HG02840 (cell line): ENCODE measurements at regions not wholly inside any gene's neighbourhood (a gene's known extent, or its start where the extent isn't known, plus 50 kb on each side); places are given as distances from the start of the nearest gene placed in this dataset.
"Not testable (repeated sequence)": the region's sequence is repeated elsewhere in the genome, so short reads cannot be mapped to it uniquely, and the experiment has no call there.

Experiments used
- ATAC-seq: cut with Tn5 transposase; IDR thresholded peaks from one replicate; pipeline ENCODE4 v1.9.1; 2021; ENCODE audit warnings: mild to moderate bottlenecking, moderate library complexity, moderate number of reproducible peaks; ENCODE audit not compliant: unreplicated experiment, low FRiP score

DNA sequence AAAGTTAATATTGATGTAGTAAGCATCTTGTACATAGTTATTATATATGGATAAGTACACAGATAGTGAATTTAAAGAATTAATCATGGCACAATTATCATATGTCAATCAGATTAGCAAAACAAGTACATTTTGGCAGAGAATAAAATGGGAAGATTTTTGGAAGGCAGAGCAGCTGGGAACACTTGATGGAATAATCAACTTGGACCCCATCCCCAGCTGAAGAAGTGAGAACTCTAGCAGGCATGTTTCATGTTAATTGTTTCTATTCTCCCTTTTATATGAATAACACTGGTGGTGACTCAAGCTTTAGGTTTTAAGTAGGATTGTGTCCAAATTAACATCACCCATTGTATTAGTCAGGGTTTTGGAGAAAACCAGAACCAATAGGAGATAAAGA is 198.7 kb downstream of the KCNJ2 start:
- no peak for ATAC-seq

GRCh38 chr17:70369391-70369790 is 200.1 kb downstream of the KCNJ2 start:
- no peak for ATAC-seq

- ATAC-seq, result no peak
These were observed 201.5 kb downstream of the KCNJ2 start for GRCh38 chr17:70370816-70371215.

- no peak for ATAC-seq
These were observed 204.0 kb downstream of the KCNJ2 start for GRCh38 chr17:70373369-70373768.

DNA sequence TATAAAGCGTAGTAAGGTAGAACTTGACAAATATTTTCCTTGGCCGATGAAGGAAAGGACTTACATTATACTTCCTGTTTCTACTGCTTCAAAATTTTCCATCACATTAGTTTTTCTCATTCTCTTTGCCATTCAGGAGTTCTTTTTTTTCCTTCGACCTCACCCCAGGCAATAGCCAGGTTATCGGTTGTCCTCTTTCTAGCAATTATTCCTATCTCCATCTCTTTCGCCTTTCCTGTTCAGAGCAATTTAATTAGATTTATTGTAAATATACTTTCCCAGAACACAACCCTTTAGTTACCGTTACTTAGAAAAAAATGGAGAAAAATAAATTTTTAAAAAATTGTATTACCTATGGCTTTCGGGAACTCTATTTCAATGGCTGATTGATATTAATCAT is 205.2 kb downstream of the KCNJ2 start:
- ATAC-seq, result no peak

GRCh38 chr17:70375406-70375805 is 206.1 kb downstream of the KCNJ2 start:
- ATAC-seq, result no peak

GRCh38 chr17:70375813-70376770 is 206.8 kb downstream of the KCNJ2 start:
- no peak for ATAC-seq

GRCh38 chr17:70377654-70378053 is 208.3 kb downstream of the KCNJ2 start:
- ATAC-seq, result no peak

DNA sequence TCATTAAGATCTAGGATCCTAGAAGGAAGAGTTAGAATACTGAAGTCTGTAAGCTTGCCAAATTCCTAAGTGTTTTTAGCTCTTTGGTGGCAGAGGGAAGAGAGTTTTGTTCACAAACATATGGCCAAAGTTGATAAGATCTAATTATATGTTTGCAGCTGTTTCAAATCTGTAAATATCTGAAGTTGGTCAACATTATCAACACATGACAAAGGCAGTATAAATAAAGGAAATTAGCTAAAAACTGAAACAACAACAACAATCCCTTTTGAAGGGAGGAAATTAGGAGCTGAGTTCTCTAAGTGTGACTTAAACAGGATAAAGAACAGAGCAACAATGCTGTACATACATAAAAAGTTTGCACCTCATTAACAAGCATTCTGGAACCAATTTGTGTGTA is 208.7 kb downstream of the KCNJ2 start:
- no peak for ATAC-seq

DNA sequence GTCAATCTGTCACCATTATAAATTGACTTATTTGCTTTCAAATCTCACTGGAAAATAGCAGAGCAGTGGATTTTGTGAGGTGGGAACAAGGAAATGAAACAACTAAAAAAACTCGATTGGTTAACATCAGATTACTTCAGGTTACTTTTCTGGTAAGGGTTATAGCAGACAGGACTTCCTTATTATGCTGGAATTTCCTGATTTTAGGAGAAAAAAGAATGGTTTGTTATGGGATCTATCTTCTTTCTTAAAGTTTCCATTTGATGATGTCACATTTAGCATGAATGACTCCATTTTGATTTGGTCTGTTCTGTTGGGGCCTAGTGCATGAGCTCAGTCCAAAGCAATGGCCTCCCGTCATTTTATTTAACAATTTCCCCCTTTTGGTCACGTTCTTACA is 210.6 kb downstream of the KCNJ2 start:
- no peak for ATAC-seq

DNA sequence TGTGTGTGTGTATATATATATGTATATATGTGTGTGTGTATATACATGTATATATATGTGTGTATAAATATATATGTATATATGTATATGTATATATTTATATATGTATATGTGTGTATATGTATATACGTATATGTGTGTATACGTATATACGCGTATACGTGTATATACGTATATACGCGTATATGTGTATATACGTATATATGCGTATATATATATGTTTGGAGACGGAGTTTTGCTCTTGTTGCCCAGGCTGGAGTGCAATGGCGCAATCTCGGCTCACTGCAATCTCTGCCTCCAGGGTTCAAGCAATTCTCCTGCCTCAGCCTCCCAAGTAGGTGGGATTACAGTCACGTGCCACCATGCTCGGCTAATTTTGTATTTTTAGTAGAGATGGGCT is 212.6 kb downstream of the KCNJ2 start:
- not testable (repeated sequence) for ATAC-seq

DNA sequence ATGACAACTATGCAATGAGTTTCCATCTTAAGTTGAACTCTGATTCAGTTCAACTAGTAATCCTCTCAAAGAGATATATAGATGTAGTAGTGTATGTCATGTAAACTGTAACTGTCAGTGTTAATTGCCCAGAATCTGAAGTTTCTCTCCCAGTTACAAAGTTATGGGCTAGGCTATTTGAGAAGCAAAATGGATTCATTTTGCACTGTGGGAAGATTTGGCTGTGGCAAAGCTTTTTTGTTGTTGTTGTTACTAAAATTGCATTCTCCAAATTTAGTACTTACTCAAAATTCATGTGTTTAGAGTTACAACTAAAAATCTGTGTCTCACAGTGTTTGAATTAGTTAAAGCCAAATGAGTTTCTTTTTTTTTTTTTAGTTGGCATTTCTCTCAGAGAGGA is 219.0 kb downstream of the KCNJ2 start:
- ATAC-seq, result no peak

DNA sequence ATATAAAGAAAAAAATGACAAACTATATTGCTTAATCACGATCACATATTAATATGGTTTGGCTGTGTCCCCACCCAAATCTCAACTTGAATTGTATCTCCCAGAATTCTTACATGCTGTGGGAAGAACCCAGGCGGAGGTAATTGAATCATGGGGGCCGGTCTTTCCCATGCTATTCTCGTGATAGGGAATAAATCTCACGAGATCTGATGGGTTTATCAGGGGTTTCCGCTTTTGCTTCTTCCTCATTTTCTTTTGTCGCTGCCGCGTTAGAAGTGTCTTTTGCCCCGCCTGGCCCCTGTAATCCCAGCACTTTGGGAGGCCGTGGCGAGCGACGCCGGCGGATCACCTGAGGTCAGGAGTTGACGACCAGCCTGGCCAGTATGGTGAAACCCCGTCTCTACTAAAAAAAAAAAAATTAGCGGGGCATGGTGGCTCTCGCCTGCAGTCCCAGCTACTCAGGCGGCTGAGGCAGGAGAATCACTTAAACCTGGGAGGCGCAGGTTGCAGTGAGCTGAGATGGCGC is 220.0 kb downstream of the KCNJ2 start:
- ATAC-seq, result not testable (repeated sequence)

- ATAC-seq, result no peak
These were observed 220.7 kb downstream of the KCNJ2 start for GRCh38 chr17:70390049-70390448.

GRCh38 chr17:70394473-70395232 is 225.3 kb downstream of the KCNJ2 start:
- no peak for ATAC-seq

- ATAC-seq, result no peak
These were observed 236.3 kb downstream of the KCNJ2 start for GRCh38 chr17:70405492-70406220.

- ATAC-seq, result no peak
These were observed 238.2 kb downstream of the KCNJ2 start for GRCh38 chr17:70407506-70407905.

DNA sequence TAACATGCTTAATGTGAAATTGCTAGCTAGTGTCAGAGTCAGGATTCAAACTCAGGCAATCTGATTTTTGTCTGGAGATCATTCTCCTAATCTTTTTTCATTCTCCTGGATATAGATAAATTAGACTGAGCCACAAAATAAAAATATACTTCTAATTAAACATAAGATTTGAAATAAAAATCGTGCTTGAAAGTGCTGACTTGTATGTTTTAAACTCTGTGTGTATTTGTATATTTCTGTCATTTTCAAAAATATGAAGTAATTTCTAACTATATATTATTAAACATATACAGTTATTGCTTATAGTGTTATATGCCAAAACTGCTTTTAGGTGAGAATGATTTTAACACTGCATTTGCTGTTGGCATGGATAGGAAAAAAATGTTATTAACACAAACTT is 239.4 kb downstream of the KCNJ2 start:
- ATAC-seq, result no peak

- ATAC-seq, result no peak
These were observed 245.0 kb downstream of the KCNJ2 start for GRCh38 chr17:70414300-70414699.

DNA sequence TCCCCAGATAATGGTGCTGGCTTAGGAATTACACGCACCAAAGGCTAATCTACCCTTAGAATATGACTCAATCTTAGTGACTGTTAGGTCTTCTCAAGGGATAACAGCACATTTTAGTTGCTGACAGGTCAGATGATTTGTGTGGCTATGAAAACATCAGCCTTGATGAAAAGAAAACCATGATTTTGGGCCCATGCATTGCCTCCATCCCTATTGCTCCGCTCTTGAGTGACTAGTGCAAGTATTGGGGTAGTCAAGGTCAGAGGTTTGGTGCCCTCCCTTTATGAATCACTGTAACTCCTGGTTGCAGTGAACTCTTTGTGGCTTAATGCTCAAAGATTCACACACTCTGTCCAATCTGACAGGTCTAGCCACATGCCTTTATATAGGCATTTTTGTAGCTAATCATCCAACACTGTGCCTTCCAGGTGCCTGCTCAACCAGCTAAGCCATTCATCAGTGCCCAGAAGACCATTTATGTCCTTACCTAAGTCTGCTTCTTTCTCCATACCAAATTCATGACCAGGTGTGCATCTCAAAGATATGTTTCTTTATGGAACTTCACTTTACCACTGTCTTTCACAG is 251.6 kb downstream of the KCNJ2 start:
- ATAC-seq, result no peak
